H1 (cell line): ENCODE measurements at regions not wholly inside any gene's neighbourhood (a gene's known extent, or its start where the extent isn't known, plus 50 kb on each side); places are given as distances from the start of the nearest gene placed in this dataset.

Experiments
- CHD2 ChIP-seq: IDR thresholded peaks from 2 replicates; pipeline ENCODE4 v1.6.1; 2012; ENCODE audit warnings: low read length, improper control_type of control experiment
- CREB1 ChIP-seq: IDR thresholded peaks from 2 replicates; pipeline ENCODE4 v1.6.1; 2012; ENCODE audit warnings: inconsistent platforms
- CTCF ChIP-seq, 3 experiments: IDR thresholded peaks; 1 replicate in 2 of 3; 2 replicates in 1 of 3; pipeline versions ENCODE4 v1.5.1 to v1.6.1; 2011; ENCODE audit warnings: low read length in 3 of 3, mild to moderate bottlenecking in 3 of 3, inconsistent platforms in 2 of 3, low read depth in 1 of 3, moderate library complexity in 1 of 3; ENCODE audit not compliant: insufficient read depth in 1 of 3; ENCODE audit errors: control extremely low read depth in 1 of 3
- EP300 ChIP-seq, 2 experiments: IDR thresholded peaks; 1 replicate in 1 of 2; 2 replicates in 1 of 2; pipeline ENCODE4 v1.6.1; 2011 to 2012; ENCODE audit warnings: low read depth in 2 of 2, low read length in 2 of 2, mild to moderate bottlenecking in 2 of 2, borderline replicate concordance in 1 of 2, inconsistent platforms in 1 of 2, moderate library complexity in 1 of 2
- EZH2 ChIP-seq: fragments of 200-600 bp; sonication (generic); IDR thresholded peaks from 2 replicates; pipeline ENCODE4 v1.7.1; 2012; ENCODE audit warnings: low read depth, mild to moderate bottlenecking, moderate library complexity, low read length, inconsistent platforms; ENCODE audit not compliant: severe bottlenecking
- JUND ChIP-seq: IDR thresholded peaks from 2 replicates; pipeline ENCODE4 v1.6.1; 2011; ENCODE audit warnings: mild to moderate bottlenecking, improper control_type of control experiment, low read length
- POLR2A ChIP-seq, 2 experiments: IDR thresholded peaks; 1 replicate in 1 of 2; 2 replicates in 1 of 2; pipeline ENCODE4 v1.6.1; 2011; ENCODE audit warnings: low read depth in 2 of 2, low read length in 2 of 2, mild to moderate bottlenecking in 2 of 2; ENCODE audit errors: control extremely low read depth in 1 of 2
- RFX5 ChIP-seq: IDR thresholded peaks from 2 replicates; pipeline ENCODE4 v1.6.1; 2011; ENCODE audit warnings: low read depth, low read length, improper control_type of control experiment, borderline replicate concordance
- SIN3A ChIP-seq, 2 experiments: IDR thresholded peaks in 1 of 2; conservative IDR thresholded peaks in 1 of 2; 2 replicates each; pipeline ENCODE4 v1.6.1; 2011 to 2012; ENCODE audit warnings: low read length in 2 of 2, improper control_type of control experiment in 1 of 2, low read depth in 1 of 2, mild to moderate bottlenecking in 1 of 2
- TAF1 ChIP-seq: IDR thresholded peaks from 2 replicates; pipeline ENCODE4 v1.6.1; 2011; ENCODE audit warnings: mild to moderate bottlenecking, low read depth, low read length
- USF2 ChIP-seq: IDR thresholded peaks from 2 replicates; pipeline ENCODE4 v1.6.1; 2011; ENCODE audit warnings: low read length, improper control_type of control experiment

GRCh38 chr18:5061785-5062184 lies 135.3 kb downstream of the AKAIN1 start:
- no peak for TF ChIP-seq SIN3A (conservative IDR thresholded peaks at IDR 0.05 in 1 of 2, IDR thresholded peaks at IDR 0.05 in 1 of 2; ENCODE audit: low read depth in 1 of 2, low read length in 2 of 2)
- TF ChIP-seq CREB1 = no peak
- no peak for TF ChIP-seq CTCF (IDR thresholded peaks at IDR 0.05; ENCODE audit: control extremely low read depth in 1 of 3, insufficient read depth in 1 of 3, low read depth in 1 of 3, low read length in 3 of 3)
- no peak for TF ChIP-seq USF2
- TF ChIP-seq EP300 (IDR thresholded peaks at IDR 0.05; ENCODE audit: borderline replicate concordance in 1 of 2, low read depth in 2 of 2, low read length in 2 of 2) = no peak
- TF ChIP-seq EZH2 = no peak
- no peak for TF ChIP-seq TAF1
- TF ChIP-seq POLR2A (IDR thresholded peaks at IDR 0.05; ENCODE audit: control extremely low read depth in 1 of 2, low read depth in 2 of 2, low read length in 2 of 2) = no peak
- TF ChIP-seq RFX5 = no peak
- no peak for TF ChIP-seq JUND
- no peak for TF ChIP-seq CHD2
